Activated T-cell treated with anti-CD3 and anti-CD28 coated beads, Interleukin-2, amount 50 U/mL, for 72 hours (primary cell): ENCODE measurements at regions not wholly inside any gene's neighbourhood (a gene's known extent, or its start where the extent isn't known, plus 50 kb on each side); places are given as distances from the start of the nearest gene placed in this dataset.
A peak's percentile ranks its signal among the peaks of the same experiment; 100 is the strongest.

ENCODE experiments used
- ATAC-seq, 2 donors: fragments of 150-1000 bp; cut with Tn5 transposase; replicated peaks in 1 of 2; 2 replicates each; pipeline ENCODE4 v1.10.0; 2021; ENCODE audit warnings: moderate library complexity in 2 of 2, mild to moderate bottlenecking in 1 of 2
- DNase-seq, 2 donors: peaks; one replicate each; pipeline ENCODE4 v3.0.0; 2021 to 2022; ENCODE audit warnings: mixed read lengths in 1 of 2
- H3K27ac Mint-ChIP-seq: one replicate; pipeline ENCODE4 v1.8.0; 2022; ENCODE audit warnings: mild to moderate bottlenecking, moderate library complexity, mixed read lengths
- H3K27me3 Mint-ChIP-seq: one replicate; pipeline ENCODE4 v1.8.0; 2022; ENCODE audit warnings: low read depth, mixed read lengths
- H3K36me3 Mint-ChIP-seq, 2 donors: one replicate each; pipeline ENCODE4 v1.8.0; 2022; ENCODE audit warnings: mixed read lengths in 2 of 2, mild to moderate bottlenecking in 1 of 2; ENCODE audit not compliant: insufficient read depth in 2 of 2
- H3K4me1 Mint-ChIP-seq: one replicate; pipeline ENCODE4 v1.8.0; 2022; ENCODE audit warnings: low read depth, mixed read lengths
- H3K4me3 Mint-ChIP-seq, 2 donors: one replicate each; pipeline ENCODE4 v1.8.0; 2022; ENCODE audit warnings: mild to moderate bottlenecking in 2 of 2, mixed read lengths in 2 of 2, moderate library complexity in 2 of 2
- H3K9me3 Mint-ChIP-seq, 2 donors: one replicate each; pipeline ENCODE4 v1.8.0; 2022; ENCODE audit warnings: mixed read lengths in 2 of 2

- ATAC-seq, result no peak
- no peaks in the 10 kb centered on the region for H3K36me3 Mint-ChIP-seq
- no peak overlapping the region for H3K27ac Mint-ChIP-seq
- no peaks in the 10 kb centered on the region for H3K4me1 Mint-ChIP-seq
- no peaks in the 10 kb centered on the region for H3K9me3 Mint-ChIP-seq
- no peak overlapping the region for H3K4me3 Mint-ChIP-seq
- peaks cover 6% of the 10 kb centered on the region for H3K27me3 Mint-ChIP-seq
- no peak for DNase-seq
Observed at GRCh38 chr5:89233462-89233861, 350.5 kb upstream of the MEF2C start.

DNA sequence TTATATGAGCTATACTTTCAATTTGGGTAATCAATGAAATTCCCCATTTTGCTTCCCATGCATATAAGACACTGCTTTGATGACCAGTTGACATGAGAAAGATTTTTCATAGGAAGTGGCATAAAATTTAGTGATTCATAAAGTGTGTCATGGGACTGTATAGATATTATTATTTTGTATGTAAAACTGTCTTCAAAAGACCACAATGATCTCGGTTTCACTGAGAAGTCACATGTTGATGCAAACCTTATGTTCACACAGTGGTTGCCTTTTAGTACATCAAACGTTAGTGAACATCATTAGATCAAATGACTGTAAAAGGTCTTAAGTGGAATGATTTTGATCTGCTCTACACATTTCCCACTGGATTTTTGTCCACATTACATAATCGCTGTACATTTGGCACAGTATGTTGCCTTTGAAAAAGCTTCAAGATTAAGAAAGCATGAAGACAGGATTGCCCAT lies 349.2 kb upstream of the MEF2C start:
- ATAC-seq, result peak; percentile 57 to 73
- Mint-ChIP-seq H3K27me3 (peaks cover 6% of the 10 kb centered on the region), H3K4me3 (no peak overlapping the region)

DNA sequence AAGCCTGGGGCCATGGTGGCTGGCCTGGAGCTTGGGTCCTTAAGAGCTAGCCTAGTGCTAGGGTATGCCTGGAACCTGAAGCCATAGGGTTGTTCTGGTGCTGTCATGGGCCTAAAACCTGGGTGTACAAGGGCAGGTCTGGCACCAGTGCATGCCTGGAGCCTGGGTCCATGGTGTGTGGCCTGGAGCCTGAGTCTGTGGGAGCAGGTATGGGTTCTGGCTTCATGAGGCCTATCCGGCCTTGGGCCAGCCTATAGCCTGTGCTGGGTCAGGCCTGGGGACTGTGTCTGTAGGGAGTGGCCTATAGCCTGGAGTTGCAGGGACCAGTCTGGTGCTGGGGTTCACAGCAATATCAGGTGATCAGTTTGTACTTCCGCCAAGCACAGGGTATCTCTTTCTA lies 347.2 kb upstream of the MEF2C start:
- H3K27ac Mint-ChIP-seq, result no peak overlapping the region
- no peaks in the 10 kb centered on the region for H3K36me3 Mint-ChIP-seq
- H3K4me1 Mint-ChIP-seq, result no peaks in the 10 kb centered on the region
- ATAC-seq, result no peak
- peaks cover 5% of the 10 kb centered on the region for H3K27me3 Mint-ChIP-seq
- no peaks in the 10 kb centered on the region for H3K9me3 Mint-ChIP-seq
- H3K4me3 Mint-ChIP-seq, result no peak overlapping the region
- DNase-seq, result no peak

More for the DNA sequence above, 349.2 kb upstream of the MEF2C start:
- no peak overlapping the region for H3K27ac Mint-ChIP-seq
- H3K4me1 Mint-ChIP-seq, result no peaks in the 10 kb centered on the region
- DNase-seq, result no peak
- no peaks in the 10 kb centered on the region for H3K36me3 Mint-ChIP-seq
- no peaks in the 10 kb centered on the region for H3K9me3 Mint-ChIP-seq

DNA sequence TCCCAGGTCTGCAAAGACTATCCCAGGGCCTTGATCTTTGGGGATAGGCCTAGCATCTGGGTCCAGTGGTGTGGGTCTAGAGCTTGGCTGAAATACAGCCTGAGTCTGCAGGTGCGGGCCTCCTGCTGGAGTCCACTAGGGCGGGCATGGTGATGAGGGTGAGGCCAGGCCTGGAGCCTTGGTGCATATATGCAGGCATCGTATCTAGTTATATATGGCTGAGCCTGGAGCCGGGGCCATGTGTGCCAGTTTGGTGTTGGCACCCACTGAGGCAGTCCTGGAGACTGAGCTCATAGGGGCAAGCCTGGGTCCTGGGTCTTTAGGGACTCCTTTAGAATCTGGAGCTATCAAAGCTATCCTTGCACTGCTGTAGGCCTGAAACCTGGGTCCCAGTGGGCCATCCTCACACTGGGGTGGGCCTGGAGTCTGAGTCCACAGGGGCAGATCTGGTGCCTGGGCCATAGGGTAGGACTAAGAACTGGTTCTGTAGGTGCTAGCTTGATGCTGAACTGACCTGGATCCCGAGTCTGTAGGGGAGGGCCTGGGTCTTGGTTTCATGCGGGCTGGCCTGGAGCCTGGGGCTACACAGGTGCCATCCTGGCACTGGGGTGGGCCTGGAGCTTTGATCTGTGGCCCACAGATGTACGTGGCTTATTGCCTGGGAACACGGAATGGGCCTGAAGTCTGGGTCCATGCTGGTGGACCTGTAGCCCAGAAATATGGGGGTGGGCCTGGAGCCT lies 346.5 kb upstream of the MEF2C start:
- no peaks in the 10 kb centered on the region for H3K27me3 Mint-ChIP-seq
- no peak overlapping the region for H3K4me3 Mint-ChIP-seq
- H3K9me3 Mint-ChIP-seq, result no peaks in the 10 kb centered on the region
- no peaks in the 10 kb centered on the region for H3K4me1 Mint-ChIP-seq
- DNase-seq (no peak), ATAC-seq (no peak)
- H3K36me3 Mint-ChIP-seq, result no peaks in the 10 kb centered on the region
- H3K27ac Mint-ChIP-seq, result no peak overlapping the region

DNA sequence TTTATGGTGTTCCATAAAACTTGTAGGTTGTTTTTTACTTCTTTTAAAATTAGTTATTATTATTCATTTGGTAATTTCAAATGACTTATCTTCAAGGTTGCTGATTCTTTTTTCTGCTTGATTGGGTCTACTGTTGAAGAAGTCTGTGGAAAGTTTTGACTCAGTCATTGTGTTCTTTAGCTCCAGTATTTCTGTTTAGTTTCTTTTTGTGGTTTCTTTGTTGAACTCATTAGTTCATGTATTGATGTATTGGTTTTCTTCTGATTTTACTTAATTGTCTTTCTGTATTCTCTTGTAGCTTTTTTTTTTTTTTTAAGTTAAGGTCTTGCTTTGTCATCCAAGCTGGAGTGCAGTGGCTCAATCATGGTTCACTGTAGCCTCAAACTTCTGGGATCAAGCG lies 345.4 kb upstream of the MEF2C start:
- no peaks in the 10 kb centered on the region for H3K27me3 Mint-ChIP-seq
- H3K36me3 Mint-ChIP-seq, result no peaks in the 10 kb centered on the region
- H3K27ac Mint-ChIP-seq, result peak overlapping the region; percentile 64
- DNase-seq, result no peak
- H3K4me3 Mint-ChIP-seq, result no peak overlapping the region
- H3K4me1 Mint-ChIP-seq, result no peaks in the 10 kb centered on the region
- ATAC-seq, result no peak
- no peaks in the 10 kb centered on the region for H3K9me3 Mint-ChIP-seq

DNA sequence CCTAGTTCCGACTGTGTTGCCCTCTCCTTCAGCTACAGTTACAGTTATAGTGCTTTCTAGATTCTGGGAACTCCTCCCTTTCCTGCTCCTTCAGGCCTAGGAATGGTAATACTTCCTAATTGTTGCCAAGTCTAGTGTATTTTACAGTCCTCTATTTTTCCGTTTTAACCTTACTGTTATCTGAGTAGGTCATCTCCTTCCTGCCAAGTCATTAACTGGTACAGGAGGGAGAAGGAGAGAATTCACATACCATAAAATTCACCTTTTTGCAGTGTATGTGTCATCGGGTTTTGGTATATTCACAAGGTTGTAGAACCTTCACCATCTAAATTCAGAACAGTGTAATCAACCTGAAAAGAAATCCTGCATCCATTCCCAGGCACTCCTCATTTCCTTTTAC lies 335.4 kb upstream of the MEF2C start:
- DNase-seq (no peak), ATAC-seq (no peak)
- no peaks in the 10 kb centered on the region for H3K4me1 Mint-ChIP-seq
- H3K27ac Mint-ChIP-seq, result no peak overlapping the region
- no peak overlapping the region for H3K4me3 Mint-ChIP-seq
- no peaks in the 10 kb centered on the region for H3K27me3 Mint-ChIP-seq
- H3K9me3 Mint-ChIP-seq, result peaks cover 3 to 4% of the 10 kb centered on the region in 2 donors
- H3K36me3 Mint-ChIP-seq, result no peaks in the 10 kb centered on the region

- no peaks in the 10 kb centered on the region for H3K36me3 Mint-ChIP-seq
- no peak overlapping the region for H3K4me3 Mint-ChIP-seq
- no peak for ATAC-seq
- H3K4me1 Mint-ChIP-seq, result no peaks in the 10 kb centered on the region
- H3K9me3 Mint-ChIP-seq, result peaks cover 3 to 4% of the 10 kb centered on the region in 2 donors
- H3K27me3 Mint-ChIP-seq, result no peaks in the 10 kb centered on the region
- no peak overlapping the region for H3K27ac Mint-ChIP-seq
- no peak for DNase-seq
Observed at GRCh38 chr5:89216606-89217005, 333.6 kb upstream of the MEF2C start.

GRCh38 chr5:89213573-89213972 lies 330.6 kb upstream of the MEF2C start:
- H3K27me3 Mint-ChIP-seq, result no peaks in the 10 kb centered on the region
- H3K4me1 Mint-ChIP-seq, result no peaks in the 10 kb centered on the region
- no peak overlapping the region for H3K27ac Mint-ChIP-seq
- H3K36me3 Mint-ChIP-seq, result no peaks in the 10 kb centered on the region
- no peak overlapping the region for H3K4me3 Mint-ChIP-seq
- DNase-seq (no peak), ATAC-seq (no peak)
- H3K9me3 Mint-ChIP-seq, result peaks cover 3 to 4% of the 10 kb centered on the region in 2 donors

GRCh38 chr5:89211836-89212235 lies 328.9 kb upstream of the MEF2C start:
- no peaks in the 10 kb centered on the region for H3K4me1 Mint-ChIP-seq
- no peaks in the 10 kb centered on the region for H3K27me3 Mint-ChIP-seq
- ATAC-seq (no peak), DNase-seq (no peak)
- no peak overlapping the region for H3K27ac Mint-ChIP-seq
- H3K4me3 Mint-ChIP-seq, result no peak overlapping the region
- H3K36me3 Mint-ChIP-seq, result no peaks in the 10 kb centered on the region
- H3K9me3 Mint-ChIP-seq, result peaks cover 0 to 2% of the 10 kb centered on the region in 2 donors

GRCh38 chr5:89208811-89209210 lies 325.8 kb upstream of the MEF2C start:
- ATAC-seq (no peak), DNase-seq (no peak)
- H3K27me3 Mint-ChIP-seq, result no peaks in the 10 kb centered on the region
- peaks cover 0 to 2% of the 10 kb centered on the region in 2 donors for H3K9me3 Mint-ChIP-seq
- no peaks in the 10 kb centered on the region for H3K36me3 Mint-ChIP-seq
- H3K4me3 Mint-ChIP-seq, result no peak overlapping the region
- H3K4me1 Mint-ChIP-seq, result no peaks in the 10 kb centered on the region
- no peak overlapping the region for H3K27ac Mint-ChIP-seq

- Mint-ChIP-seq H3K4me3 (no peak overlapping the region), H3K36me3 (no peaks in the 10 kb centered on the region), H3K27ac (no peak overlapping the region), H3K27me3 (no peaks in the 10 kb centered on the region), H3K9me3 (peaks cover 0 to 2% of the 10 kb centered on the region in 2 donors), H3K4me1 (no peaks in the 10 kb centered on the region)
- ATAC-seq, result no peak
- DNase-seq, result no peak
Observed at GRCh38 chr5:89208392-89208791, 325.4 kb upstream of the MEF2C start.

DNA sequence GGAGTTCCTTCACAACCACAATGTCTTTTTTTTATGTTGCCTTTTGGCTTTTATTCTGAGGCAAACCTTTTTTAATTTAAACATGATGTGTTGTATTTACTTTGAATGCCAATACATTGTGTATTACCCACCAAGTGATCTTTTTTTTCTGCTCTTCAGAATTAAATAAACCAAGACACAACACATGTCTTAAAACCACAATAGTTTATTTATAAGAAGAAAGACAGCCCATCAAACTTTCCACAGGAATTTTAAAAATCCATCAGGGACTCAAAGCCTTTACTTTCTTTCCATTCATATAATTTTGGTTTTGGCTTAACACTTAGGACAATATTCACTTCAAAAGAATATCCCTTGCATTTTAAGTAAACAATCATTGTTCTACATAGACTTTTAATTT lies 321.8 kb upstream of the MEF2C start:
- no peak overlapping the region for H3K4me3 Mint-ChIP-seq
- H3K27me3 Mint-ChIP-seq, result no peaks in the 10 kb centered on the region
- H3K4me1 Mint-ChIP-seq, result no peaks in the 10 kb centered on the region

DNA sequence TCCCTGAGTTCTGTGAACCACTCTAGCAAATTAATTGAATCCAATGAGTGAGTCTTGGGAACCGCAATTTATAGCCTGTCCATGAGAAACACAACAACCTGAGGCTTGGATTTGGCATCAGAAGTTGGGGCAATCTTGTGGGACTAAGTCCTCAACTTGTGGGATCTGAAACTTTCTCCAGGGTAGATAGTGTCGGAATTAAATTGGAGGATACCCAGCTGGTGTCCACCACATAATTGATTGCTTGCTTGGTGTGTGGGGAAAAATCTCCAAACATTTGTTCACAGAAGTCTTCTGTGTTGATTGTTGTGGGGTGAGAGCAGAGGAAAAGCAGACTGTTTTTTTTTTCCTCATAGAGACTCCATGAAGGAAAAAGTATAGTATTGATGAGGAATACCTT lies 320.6 kb upstream of the MEF2C start:
- H3K36me3 Mint-ChIP-seq, result peaks cover 3 to 4% of the 10 kb centered on the region in 2 donors
- no peak for ATAC-seq
- no peak overlapping the region for H3K4me3 Mint-ChIP-seq

More for the DNA sequence above, 321.8 kb upstream of the MEF2C start:
- H3K9me3 Mint-ChIP-seq, result peaks cover 0 to 4% of the 10 kb centered on the region in 2 donors
- DNase-seq (no peak), ATAC-seq (no peak)
- no peak overlapping the region for H3K27ac Mint-ChIP-seq
- no peaks in the 10 kb centered on the region for H3K36me3 Mint-ChIP-seq

DNA sequence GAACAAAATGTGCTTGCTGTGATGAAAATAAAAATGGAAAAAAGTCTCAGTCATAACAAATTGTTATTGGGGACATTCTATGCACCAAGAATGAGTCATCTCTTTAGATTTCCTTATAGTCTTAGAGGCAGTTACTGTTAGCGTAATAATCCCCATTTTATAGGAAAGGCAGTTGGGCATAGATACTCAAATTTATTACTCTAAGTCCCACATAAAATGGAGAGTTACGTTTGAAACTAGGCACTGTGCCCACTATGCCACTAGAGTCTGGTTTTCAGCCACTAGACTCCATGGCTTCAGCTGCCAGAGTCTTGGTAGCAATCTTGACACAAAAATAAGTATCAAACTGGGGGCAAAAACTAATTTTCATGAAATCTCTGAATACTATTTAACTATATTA lies 317.9 kb upstream of the MEF2C start:
- no peak overlapping the region for H3K27ac Mint-ChIP-seq
- peaks cover 5 to 9% of the 10 kb centered on the region in 2 donors for H3K36me3 Mint-ChIP-seq
- peaks cover 14 to 18% of the 10 kb centered on the region in 2 donors for H3K9me3 Mint-ChIP-seq
- no peak overlapping the region for H3K4me3 Mint-ChIP-seq
- H3K4me1 Mint-ChIP-seq, result no peaks in the 10 kb centered on the region
- DNase-seq, result no peak
- no peaks in the 10 kb centered on the region for H3K27me3 Mint-ChIP-seq
- ATAC-seq, result no peak

More for the DNA sequence above, 320.6 kb upstream of the MEF2C start:
- Mint-ChIP-seq H3K9me3 (peaks cover 6 to 9% of the 10 kb centered on the region in 2 donors), H3K27me3 (no peaks in the 10 kb centered on the region), H3K27ac (no peak overlapping the region), H3K4me1 (no peaks in the 10 kb centered on the region)
- no peak for DNase-seq
